H1 (cell line): ENCODE measurements at regions not wholly inside any gene's neighbourhood (a gene's known extent, or its start where the extent isn't known, plus 50 kb on each side); places are given as distances from the start of the nearest gene placed in this dataset.

Experiments
- CTCF ChIP-seq, 3 experiments: IDR thresholded peaks; 1 replicate in 2 of 3; 2 replicates in 1 of 3; pipeline versions ENCODE4 v1.5.1 to v1.6.1; 2011; ENCODE audit warnings: low read length in 3 of 3, mild to moderate bottlenecking in 3 of 3, inconsistent platforms in 2 of 3, low read depth in 1 of 3, moderate library complexity in 1 of 3; ENCODE audit not compliant: insufficient read depth in 1 of 3; ENCODE audit errors: control extremely low read depth in 1 of 3
- GTF2F1 ChIP-seq: IDR thresholded peaks from 2 replicates; pipeline ENCODE4 v1.6.1; 2012; ENCODE audit warnings: low read depth, low read length, improper control_type of control experiment, borderline replicate concordance
- SP1 ChIP-seq: IDR thresholded peaks from 2 replicates; pipeline ENCODE4 v1.6.1; 2011; ENCODE audit warnings: low read depth, low read length
- TAF1 ChIP-seq: IDR thresholded peaks from 2 replicates; pipeline ENCODE4 v1.6.1; 2011; ENCODE audit warnings: mild to moderate bottlenecking, low read depth, low read length

DNA sequence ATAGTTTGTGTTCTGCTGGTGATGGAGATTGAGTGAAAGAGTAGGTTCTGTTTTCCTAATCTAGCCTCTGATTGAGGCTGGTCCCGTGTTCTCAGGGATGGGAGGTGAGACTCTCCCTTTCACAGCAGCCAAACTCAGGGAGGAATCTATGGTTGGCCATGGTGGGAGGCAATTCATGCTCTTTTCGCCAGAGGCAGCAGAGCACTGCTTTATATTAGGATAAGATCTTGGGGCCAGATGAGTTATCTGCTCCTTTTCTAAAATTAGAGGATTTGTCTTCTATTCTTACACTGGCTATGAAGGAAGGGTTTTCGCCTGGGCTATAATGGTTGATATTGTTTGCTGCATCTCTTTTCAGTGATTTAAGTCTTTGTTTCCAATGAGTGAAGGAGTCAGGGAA is 63.9 kb upstream of the NLGN4X start:
- TF ChIP-seq TAF1 (no peak), SP1 (no peak), GTF2F1 (no peak), CTCF (IDR thresholded peaks at IDR 0.05; ENCODE audit: control extremely low read depth in 1 of 3, insufficient read depth in 1 of 3, low read depth in 1 of 3, low read length in 3 of 3) (peak; percentile 24 to 59 (median 27); a peak in 3 of 4 replicates)
